Umbilical cord (tissue), 1 donor: ENCODE measurements at regions not wholly inside any gene's neighbourhood (a gene's known extent, or its start where the extent isn't known, plus 50 kb on each side); places are given as distances from the start of the nearest gene placed in this dataset.
A peak's percentile ranks its signal among the peaks of the same experiment; 100 is the strongest.
"Not testable (repeated sequence)": the region's sequence is repeated elsewhere in the genome, so short reads cannot be mapped to it uniquely, and the experiment has no call there.

Source experiments
- DNase-seq: peaks from one replicate; pipeline ENCODE4 v3.0.0-alpha.2; 2015; ENCODE audit warnings: low spot score

DNA sequence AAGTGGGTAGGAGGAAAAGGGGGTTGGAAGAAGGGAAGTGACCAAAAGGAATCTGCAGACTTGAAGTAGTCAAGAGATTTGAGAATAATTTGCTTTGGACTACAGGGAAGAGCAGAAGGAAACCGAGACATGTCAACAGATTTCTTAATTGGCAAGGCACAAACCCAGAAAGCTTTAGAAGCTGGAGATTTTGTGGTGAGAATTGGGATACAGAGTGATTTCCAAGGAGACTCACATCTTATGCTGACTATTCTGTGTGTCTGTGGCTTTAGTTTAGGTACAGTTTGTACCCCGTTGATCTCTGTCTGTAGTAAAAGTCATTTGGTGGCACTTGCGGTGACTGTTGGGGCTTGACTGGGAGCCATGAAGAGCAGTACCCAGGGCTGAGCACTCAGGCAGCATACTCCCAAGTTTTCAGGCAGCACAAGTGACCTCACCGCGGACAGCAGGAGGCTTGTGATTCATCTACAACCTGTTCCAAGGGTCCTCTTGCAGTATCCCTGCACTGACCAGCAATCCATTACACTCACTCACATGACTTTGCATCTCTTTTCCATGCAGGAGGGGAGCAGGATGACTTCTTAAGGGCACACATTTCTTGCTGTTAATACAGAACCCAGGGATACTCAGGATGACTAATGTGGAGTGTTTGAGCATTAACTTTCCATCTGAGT is 97.1 kb upstream of the TNP1 start:
- no peak for DNase-seq

DNA sequence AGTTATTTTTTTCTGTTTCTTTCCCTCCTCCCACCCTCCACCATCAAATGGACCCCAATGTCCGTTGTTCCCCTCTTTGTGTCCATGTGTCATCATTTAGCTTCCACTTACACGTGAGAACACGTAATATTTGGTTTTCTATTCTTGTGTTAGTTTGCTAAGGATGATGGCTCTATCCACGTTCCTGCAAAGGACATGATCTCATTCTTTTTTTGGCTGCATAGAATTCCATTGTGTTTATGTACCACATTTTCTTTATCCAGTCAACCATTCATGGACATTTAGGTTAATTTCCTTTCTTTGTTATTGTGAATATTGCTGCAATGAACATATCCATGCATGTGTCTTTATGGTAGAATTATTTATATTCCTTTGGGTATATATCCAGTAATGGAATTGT is 91.3 kb upstream of the TNP1 start:
- DNase-seq, result no peak

DNA sequence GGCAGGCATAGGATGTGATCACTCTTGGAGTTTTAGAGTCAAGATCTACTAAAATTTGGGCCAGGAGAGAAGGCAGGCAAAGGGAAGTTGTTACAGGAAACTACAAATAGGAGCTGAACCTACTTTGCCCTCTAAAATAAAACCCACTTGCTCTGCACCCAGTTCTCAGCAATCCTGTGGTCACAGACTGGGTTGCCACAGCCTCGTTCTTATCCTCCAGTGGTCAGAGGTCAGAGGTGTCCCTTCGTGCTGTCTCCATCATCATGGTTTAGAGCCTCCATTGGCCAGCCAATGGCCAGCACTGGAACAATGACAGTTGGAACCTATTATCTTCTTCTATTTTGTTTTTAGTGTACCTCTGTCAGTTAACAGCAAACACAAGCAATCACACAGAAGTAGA is 90.7 kb upstream of the TNP1 start:
- no peak for DNase-seq

DNA sequence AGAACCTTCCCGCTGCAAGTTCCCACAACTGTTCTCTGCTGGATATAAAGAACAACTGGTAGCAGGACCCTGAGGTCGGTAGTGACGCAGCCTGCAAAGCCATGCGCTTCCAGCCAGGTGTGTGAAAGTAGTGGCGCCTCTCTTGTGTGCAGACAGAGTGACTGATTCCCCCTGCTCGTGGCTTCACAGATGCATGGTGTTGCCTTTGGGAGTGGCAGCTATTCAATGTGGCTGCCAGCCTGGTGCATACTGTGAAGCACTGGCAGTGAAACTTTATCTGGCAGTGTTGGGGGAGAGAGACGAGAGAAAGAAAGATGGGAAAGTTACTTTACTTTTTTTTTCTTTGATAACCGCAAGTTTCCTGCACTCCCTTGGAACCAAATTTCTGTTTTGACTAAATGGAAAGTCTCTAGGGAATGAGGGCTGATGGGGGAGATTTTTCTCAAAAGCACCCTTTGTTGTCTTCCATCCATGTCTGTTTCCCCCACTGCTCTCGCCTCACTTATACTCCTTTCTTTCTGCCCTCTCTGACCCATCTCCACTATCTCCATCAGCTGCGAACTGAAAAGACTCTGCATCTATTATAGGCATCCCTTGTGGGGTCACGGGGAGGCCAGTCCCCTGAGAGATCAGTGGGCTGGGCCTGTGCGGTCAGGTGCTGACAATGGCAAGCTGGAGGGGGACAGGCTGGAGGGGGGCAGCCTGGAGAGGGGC is 90.0 kb upstream of the TNP1 start:
- no peak for DNase-seq

- no peak for DNase-seq
Measured at GRCh38 chr2:216947055-216947454, 87.2 kb upstream of the TNP1 start.

DNA sequence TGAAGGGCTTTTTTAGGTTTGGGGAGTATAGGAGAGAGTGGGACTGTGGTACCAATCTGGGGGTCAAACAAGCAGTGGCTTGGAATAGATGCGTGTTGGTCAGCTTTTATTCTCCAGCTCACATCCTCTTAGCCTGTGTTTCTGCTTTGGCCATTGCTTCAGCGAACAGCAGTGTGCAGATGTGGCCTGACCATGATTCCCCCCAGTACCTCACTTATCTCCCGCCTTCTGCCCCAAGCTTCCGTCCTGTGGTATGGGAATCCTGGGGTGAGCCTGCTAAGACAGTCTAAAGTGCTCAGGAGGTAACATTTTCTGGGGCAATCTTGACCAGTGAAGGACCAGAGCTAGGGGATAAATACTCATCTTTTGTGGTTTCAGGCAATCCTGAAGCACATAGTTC is 84.9 kb upstream of the TNP1 start:
- DNase-seq, result no peak

DNA sequence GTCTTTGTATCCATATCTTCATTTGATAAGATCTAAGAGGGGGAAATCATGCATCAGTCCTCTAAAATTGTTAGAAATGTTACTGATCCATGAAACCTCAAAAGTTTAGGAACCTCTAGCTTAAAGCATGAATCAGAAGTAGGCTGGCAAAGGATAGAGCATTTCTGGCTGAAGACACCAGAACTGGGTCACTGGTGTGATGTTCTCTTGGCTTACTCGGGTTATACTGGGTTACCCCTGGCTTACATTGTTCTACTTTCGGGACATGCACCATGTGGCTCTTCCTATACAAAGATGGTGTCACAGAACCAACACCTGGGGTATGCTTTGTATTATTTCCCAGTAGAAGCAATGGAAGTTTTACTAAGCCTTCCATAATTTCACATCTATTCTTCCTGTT is 83.2 kb upstream of the TNP1 start:
- no peak for DNase-seq

- DNase-seq, result no peak
Measured at GRCh38 chr2:216942465-216942864, 82.6 kb upstream of the TNP1 start.

GRCh38 chr2:216942016-216942415 is 82.2 kb upstream of the TNP1 start:
- DNase-seq, result no peak

GRCh38 chr2:216936954-216937357 is 77.1 kb upstream of the TNP1 start:
- peak; percentile 84 for DNase-seq

DNA sequence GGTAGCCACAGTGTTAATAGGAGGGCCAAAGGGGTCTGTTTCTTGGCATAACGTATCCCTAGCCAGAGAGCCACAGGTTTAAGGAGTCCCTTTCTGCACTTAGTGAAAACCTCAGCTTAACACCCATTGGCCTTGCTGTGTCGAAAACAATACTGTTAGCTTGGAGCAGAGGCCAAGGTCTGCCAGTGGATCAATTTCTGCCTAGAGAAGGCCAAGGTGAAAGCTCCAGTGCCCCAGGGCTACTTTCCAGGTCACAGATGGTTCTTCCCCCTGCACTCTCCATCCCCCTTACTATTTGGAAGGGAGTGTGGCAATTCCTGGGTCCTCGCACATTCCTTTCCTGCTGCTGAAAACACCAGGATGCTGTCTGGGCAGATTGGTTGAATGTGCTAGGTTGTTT is 74.8 kb upstream of the TNP1 start:
- no peak for DNase-seq

GRCh38 chr2:216934151-216934550 is 74.3 kb upstream of the TNP1 start:
- DNase-seq, result no peak

DNA sequence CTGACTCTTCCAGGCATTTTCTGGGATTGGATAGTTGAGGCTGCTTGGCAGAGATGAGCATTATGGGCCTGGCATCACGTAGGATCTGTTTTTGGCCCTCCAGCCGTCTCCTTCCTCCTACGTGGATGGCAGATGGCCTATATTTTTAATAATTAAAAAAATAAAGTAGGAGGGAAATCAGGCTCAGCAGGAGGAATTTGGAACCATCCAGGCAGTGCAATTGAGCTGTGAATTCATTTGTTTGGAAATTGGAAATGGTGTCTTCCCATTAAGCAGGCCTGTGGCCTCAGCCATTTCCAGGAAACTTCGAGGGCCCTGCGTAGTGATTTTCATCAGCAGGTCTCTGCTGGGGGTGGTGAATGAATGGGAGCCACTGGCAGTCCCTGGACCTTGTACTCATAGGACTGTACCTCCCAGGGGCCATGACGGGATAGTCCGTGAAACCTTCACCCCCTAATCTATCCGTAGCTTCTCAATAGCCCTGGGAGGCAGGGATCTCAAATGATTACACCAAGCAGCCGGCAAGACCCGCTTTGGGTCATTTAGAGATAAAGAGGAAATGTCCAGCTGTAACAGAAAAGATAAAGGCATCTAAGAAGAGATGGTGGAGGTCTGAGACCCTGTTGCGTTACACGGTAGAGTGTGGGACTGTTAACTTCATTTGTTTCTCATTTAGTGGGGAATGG is 73.1 kb upstream of the TNP1 start:
- no peak for DNase-seq

- DNase-seq, result peak; percentile 15
Measured at GRCh38 chr2:216932113-216932862, 72.4 kb upstream of the TNP1 start.

GRCh38 chr2:216930716-216931115 is 70.9 kb upstream of the TNP1 start:
- DNase-seq, result no peak

DNA sequence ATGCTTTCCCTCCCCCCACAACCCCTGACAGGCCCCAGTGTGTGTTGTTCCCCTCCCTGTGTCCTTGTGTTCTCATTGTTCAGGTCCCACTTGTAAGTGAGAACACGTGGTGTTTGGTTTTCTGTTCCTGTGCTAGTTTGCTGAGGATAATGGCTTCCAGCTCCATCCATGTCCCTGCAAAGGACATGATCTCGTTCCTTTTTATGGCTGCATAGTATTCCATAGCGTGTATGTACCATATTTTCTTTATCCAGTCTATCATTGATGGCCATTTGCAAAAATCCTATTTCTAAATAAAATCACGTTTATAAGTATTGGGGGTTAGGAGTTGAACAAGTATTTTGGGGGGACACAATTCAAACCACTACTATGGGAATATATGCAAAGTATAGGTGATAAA is 69.5 kb upstream of the TNP1 start:
- not testable (repeated sequence) for DNase-seq

DNA sequence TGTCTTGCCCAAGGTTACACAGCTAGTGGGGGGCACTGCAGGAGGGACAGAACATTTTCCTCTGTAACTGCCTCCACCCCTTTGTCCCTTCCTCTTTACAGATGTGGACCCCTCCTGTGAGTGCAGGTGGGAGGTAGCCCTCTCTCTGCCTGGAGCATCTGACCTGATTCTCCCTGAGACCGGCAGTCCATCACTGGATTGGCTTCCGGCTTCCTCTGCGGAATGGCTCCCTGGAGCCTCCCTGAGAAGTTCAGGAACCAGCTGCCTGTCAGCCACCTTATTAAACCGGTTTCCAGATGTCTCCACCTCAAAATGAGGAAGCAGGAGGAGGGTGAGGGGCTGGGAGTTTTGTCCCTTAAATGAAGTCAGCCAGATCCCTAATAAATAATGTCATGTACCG is 67.3 kb upstream of the TNP1 start:
- no peak for DNase-seq

GRCh38 chr2:216925636-216926366 is 65.9 kb upstream of the TNP1 start:
- DNase-seq, result peak; percentile 13

DNA sequence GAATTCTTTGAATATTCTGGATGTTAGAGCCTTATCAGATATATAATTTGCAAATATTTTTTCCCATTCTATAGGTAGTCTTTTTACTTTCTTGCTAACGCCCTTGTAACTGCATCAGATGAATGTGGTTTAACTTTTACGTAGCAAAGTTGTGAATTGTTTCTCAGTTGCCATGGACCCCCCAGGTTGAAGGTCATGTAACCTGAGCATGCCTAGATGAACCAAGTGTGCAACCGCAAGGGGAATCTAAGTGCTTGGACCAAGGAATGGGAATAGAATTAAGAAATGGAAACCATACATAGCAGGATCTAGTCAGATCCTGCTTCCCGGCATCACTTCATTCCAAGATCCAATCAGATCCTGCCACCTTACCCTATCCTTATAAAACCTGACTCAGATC is 65.1 kb upstream of the TNP1 start:
- DNase-seq, result no peak

GRCh38 chr2:216923706-216924105 is 63.8 kb upstream of the TNP1 start:
- DNase-seq, result no peak

DNA sequence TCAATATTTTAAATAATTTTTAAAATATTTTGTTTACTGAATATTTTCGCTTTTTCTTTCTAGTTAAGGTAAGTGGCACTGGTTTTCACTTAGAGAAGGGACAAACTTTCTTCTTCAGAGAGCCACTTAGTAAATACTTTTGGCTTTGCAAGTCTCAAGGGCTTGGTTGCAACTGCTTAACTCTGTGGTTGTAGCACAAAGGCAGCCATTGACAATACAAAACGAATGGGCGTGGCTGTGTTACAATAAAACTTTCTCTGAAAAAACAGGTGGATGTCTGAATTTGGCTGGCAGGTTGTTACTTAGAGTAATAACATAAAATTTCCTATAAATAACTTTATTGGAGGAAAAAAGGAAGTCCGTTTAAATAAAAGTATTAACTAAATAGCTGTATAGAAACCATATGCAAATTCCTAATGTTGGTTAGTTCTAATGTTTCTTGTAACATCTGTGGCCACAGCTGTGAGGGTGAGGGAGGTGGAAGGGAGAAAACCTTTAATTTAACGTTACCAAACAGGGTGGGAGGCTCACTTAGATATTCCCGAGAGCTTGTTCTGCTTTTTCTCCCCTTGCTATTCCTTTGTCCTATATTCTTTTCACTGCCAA is 62.4 kb upstream of the TNP1 start:
- no peak for DNase-seq
